K562 (cell line): ENCODE measurements at regions not wholly inside any gene's neighbourhood (a gene's known extent, or its start where the extent isn't known, plus 50 kb on each side); places are given as distances from the start of the nearest gene placed in this dataset.
A peak's percentile ranks its signal among the peaks of the same experiment; 100 is the strongest.

ENCODE experiments used
- ARID1B ChIP-seq: fragments of 450-650 bp; IDR thresholded peaks from 2 replicates; pipeline ENCODE4 v1.6.1; 2016; ENCODE audit warnings: antibody characterized with exemption, mild to moderate bottlenecking, inconsistent platforms
- CHD4 ChIP-seq: fragments of 200-600 bp; sonication (generic); IDR thresholded peaks from 3 replicates; pipeline ENCODE4 v1.6.1; 2012; ENCODE audit warnings: low read depth, mild to moderate bottlenecking, mixed read lengths, low read length, inconsistent platforms; ENCODE audit not compliant: insufficient read depth, insufficient replicate concordance, poor library complexity, severe bottlenecking
- CREB1 ChIP-seq, 2 experiments: sonication (generic) in 1 of 2; formaldehyde crosslinking in 1 of 2; IDR thresholded peaks; 2 replicates each; pipeline versions ENCODE4 v1.6.1 to v1.8.0; 2012 to 2022; ENCODE audit warnings: inconsistent platforms in 1 of 2, mild to moderate bottlenecking in 1 of 2, missing genetic modification reagents in 1 of 2, moderate library complexity in 1 of 2
- CTBP1 ChIP-seq: fragments of 450-650 bp; IDR thresholded peaks from 2 replicates; pipeline ENCODE4 v1.6.1; 2016; ENCODE audit warnings: borderline replicate concordance
- E2F3 ChIP-seq: fragments of 250-450 bp; sonication (Bioruptor Pico); IDR thresholded peaks from 2 replicates; pipeline ENCODE4 v1.4.0; 2020; ENCODE audit warnings: mild to moderate bottlenecking
- EWSR1 ChIP-seq: fragments of 450-650 bp; IDR thresholded peaks from 2 replicates; pipeline ENCODE4 v1.6.1; 2018; ENCODE audit warnings: borderline replicate concordance, mild to moderate bottlenecking, low read depth, moderate library complexity; ENCODE audit not compliant: partially characterized antibody
- FOS ChIP-seq: IDR thresholded peaks from 3 replicates; pipeline ENCODE4 v1.6.1; 2011; ENCODE audit not compliant: insufficient read length; ENCODE audit errors: extremely low read depth
- KDM4B ChIP-seq, 2 experiments: fragments of 450-650 bp in 1 of 2; sonication (generic) in 1 of 2; IDR thresholded peaks; 2 replicates each; pipeline ENCODE4 v1.6.1; 2016 to 2017; ENCODE audit warnings: borderline replicate concordance in 2 of 2, antibody characterized with exemption in 1 of 2, low read depth in 1 of 2, mild to moderate bottlenecking in 1 of 2
- PHF21A ChIP-seq: fragments of 450-650 bp; IDR thresholded peaks from 2 replicates; pipeline ENCODE4 v1.6.1; 2017; ENCODE audit warnings: low read depth, borderline replicate concordance
- SAFB ChIP-seq: fragments of 200-400 bp; formaldehyde crosslinking; IDR thresholded peaks from 2 replicates; pipeline ENCODE4 v1.6.1; 2017; ENCODE audit warnings: low read depth, low read length, borderline replicate concordance
- SMARCA4 ChIP-seq: fragments of 450-650 bp; IDR thresholded peaks from 2 replicates; pipeline ENCODE4 v1.6.1; 2016
- SMARCE1 ChIP-seq: fragments of 450-650 bp; IDR thresholded peaks from 2 replicates; pipeline ENCODE4 v1.7.1; 2016; ENCODE audit warnings: mild to moderate bottlenecking
- ZBTB1 ChIP-seq: sonication (generic); formaldehyde crosslinking; IDR thresholded peaks from 2 replicates; pipeline ENCODE4 v1.8.1; 2023; ENCODE audit warnings: missing genetic modification reagents, low read depth, mild to moderate bottlenecking, borderline replicate concordance
- TF ChIP-seq, protein P1 (sequence below), 2 experiments: fragments of 450-650 bp in 1 of 2; sonication (generic) in 1 of 2; formaldehyde crosslinking in 1 of 2; IDR thresholded peaks in 1 of 2; conservative IDR thresholded peaks in 1 of 2; 2 replicates each; pipeline versions ENCODE4 v1.6.1 to v1.8.1; 2016 to 2023; ENCODE audit warnings: mild to moderate bottlenecking in 2 of 2, moderate library complexity in 2 of 2, inconsistent platforms in 1 of 2, missing genetic modification reagents in 1 of 2
- TF ChIP-seq, protein P2 (sequence below): fragments of 450-650 bp; IDR thresholded peaks from 2 replicates; pipeline ENCODE4 v1.6.1; 2016; ENCODE audit warnings: mild to moderate bottlenecking, moderate library complexity

DNA sequence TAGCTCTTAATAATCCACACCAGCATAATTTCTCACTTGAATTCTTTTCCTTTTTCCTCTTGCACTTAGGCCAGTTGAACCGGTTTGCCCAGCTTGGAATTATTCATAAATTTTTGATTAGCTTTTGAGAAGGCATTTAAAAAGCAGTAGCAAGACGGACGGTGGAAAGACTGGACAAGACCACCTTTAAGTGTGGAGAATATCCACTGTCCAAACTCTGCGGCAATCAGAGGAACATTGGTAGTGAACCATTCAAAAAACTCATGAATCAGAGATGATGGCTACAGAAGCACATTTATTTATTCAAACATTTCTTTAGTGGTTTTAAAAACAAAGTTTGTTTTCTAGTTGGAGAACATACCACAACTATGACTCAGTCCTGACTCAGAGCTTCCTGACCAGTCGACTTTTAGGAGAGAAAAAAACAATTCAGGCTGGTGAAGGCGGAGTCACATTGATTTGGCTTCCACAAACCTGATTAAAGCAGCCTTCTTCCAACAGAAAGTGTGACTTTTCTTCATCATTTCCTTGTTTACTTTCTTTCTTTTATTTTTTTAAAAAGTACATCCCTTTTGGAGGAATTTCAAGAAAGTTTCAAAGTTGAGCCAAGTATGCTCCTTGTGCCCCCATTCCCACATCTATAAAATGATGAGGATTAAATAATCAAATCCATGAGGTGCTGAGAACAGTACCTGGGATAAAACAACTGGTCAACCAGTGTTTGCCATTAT is 128.8 kb downstream of the ADSS2 start (continued):
- TF ChIP-seq E2F3 (CRISPR knock-in tag) (no peak), SAFB (no peak), KDM4B (IDR thresholded peaks at IDR 0.05; ENCODE audit: borderline replicate concordance in 2 of 2, low read depth in 1 of 2) (0 out of 4 replicates have a peak, but pooled peaks of 1 of the 2 experiments have one; percentile 17), ZBTB1 (CRISPR knock-in tag) (no peak), CHD4 (no peak), PHF21A (no peak), SMARCA4 (peak; percentile 96), SMARCE1 (peak; percentile 96), ARID1B (peak; percentile 89), CTBP1 (no peak), EWSR1 (no peak), FOS (peak; percentile 75), CREB1 (IDR thresholded peaks at IDR 0.05) (0 out of 2 replicates have a peak, but pooled peaks have one; percentile 13), CREB1 (CRISPR knock-in tag; IDR thresholded peaks at IDR 0.05) (no peak)
- TF ChIP-seq, protein P1, sequence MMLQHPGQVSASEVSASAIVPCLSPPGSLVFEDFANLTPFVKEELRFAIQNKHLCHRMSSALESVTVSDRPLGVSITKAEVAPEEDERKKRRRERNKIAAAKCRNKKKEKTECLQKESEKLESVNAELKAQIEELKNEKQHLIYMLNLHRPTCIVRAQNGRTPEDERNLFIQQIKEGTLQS (IDR thresholded peaks at IDR 0.05) = peak; percentile 97
- TF ChIP-seq, protein P1 (CRISPR knock-in tag; conservative IDR thresholded peaks at IDR 0.05) = peak; percentile 85
- TF ChIP-seq, protein P2, sequence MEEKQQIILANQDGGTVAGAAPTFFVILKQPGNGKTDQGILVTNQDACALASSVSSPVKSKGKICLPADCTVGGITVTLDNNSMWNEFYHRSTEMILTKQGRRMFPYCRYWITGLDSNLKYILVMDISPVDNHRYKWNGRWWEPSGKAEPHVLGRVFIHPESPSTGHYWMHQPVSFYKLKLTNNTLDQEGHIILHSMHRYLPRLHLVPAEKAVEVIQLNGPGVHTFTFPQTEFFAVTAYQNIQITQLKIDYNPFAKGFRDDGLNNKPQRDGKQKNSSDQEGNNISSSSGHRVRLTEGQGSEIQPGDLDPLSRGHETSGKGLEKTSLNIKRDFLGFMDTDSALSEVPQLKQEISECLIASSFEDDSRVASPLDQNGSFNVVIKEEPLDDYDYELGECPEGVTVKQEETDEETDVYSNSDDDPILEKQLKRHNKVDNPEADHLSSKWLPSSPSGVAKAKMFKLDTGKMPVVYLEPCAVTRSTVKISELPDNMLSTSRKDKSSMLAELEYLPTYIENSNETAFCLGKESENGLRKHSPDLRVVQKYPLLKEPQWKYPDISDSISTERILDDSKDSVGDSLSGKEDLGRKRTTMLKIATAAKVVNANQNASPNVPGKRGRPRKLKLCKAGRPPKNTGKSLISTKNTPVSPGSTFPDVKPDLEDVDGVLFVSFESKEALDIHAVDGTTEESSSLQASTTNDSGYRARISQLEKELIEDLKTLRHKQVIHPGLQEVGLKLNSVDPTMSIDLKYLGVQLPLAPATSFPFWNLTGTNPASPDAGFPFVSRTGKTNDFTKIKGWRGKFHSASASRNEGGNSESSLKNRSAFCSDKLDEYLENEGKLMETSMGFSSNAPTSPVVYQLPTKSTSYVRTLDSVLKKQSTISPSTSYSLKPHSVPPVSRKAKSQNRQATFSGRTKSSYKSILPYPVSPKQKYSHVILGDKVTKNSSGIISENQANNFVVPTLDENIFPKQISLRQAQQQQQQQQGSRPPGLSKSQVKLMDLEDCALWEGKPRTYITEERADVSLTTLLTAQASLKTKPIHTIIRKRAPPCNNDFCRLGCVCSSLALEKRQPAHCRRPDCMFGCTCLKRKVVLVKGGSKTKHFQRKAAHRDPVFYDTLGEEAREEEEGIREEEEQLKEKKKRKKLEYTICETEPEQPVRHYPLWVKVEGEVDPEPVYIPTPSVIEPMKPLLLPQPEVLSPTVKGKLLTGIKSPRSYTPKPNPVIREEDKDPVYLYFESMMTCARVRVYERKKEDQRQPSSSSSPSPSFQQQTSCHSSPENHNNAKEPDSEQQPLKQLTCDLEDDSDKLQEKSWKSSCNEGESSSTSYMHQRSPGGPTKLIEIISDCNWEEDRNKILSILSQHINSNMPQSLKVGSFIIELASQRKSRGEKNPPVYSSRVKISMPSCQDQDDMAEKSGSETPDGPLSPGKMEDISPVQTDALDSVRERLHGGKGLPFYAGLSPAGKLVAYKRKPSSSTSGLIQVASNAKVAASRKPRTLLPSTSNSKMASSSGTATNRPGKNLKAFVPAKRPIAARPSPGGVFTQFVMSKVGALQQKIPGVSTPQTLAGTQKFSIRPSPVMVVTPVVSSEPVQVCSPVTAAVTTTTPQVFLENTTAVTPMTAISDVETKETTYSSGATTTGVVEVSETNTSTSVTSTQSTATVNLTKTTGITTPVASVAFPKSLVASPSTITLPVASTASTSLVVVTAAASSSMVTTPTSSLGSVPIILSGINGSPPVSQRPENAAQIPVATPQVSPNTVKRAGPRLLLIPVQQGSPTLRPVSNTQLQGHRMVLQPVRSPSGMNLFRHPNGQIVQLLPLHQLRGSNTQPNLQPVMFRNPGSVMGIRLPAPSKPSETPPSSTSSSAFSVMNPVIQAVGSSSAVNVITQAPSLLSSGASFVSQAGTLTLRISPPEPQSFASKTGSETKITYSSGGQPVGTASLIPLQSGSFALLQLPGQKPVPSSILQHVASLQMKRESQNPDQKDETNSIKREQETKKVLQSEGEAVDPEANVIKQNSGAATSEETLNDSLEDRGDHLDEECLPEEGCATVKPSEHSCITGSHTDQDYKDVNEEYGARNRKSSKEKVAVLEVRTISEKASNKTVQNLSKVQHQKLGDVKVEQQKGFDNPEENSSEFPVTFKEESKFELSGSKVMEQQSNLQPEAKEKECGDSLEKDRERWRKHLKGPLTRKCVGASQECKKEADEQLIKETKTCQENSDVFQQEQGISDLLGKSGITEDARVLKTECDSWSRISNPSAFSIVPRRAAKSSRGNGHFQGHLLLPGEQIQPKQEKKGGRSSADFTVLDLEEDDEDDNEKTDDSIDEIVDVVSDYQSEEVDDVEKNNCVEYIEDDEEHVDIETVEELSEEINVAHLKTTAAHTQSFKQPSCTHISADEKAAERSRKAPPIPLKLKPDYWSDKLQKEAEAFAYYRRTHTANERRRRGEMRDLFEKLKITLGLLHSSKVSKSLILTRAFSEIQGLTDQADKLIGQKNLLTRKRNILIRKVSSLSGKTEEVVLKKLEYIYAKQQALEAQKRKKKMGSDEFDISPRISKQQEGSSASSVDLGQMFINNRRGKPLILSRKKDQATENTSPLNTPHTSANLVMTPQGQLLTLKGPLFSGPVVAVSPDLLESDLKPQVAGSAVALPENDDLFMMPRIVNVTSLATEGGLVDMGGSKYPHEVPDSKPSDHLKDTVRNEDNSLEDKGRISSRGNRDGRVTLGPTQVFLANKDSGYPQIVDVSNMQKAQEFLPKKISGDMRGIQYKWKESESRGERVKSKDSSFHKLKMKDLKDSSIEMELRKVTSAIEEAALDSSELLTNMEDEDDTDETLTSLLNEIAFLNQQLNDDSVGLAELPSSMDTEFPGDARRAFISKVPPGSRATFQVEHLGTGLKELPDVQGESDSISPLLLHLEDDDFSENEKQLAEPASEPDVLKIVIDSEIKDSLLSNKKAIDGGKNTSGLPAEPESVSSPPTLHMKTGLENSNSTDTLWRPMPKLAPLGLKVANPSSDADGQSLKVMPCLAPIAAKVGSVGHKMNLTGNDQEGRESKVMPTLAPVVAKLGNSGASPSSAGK = no peak; the same call in 1 of the 2 replicates
